GM12878 (cell line): ENCODE measurements at regions not wholly inside any gene's neighbourhood (a gene's known extent, or its start where the extent isn't known, plus 50 kb on each side); places are given as distances from the start of the nearest gene placed in this dataset.

Experiments used
- ATAC-seq: fragments of 200-7000 bp; cut with Tn5 transposase; 3 replicates; pipeline ENCODE4 v1.9.1; 2020; ENCODE audit warnings: mild to moderate bottlenecking, moderate library complexity
- BruUV-seq: library from RNA; stranded (reverse); fragments of 400-500 nt; replicated peaks from 2 replicates; lab custom pipeline; 2021; lab: Mats Ljungman, UMichigan
- CTCF ChIA-PET: fragments of 300-600 bp; sonication (Branson Sonifier 250); formaldehyde crosslinking; extraction: SDS; loops from one replicate; lab custom pipeline; 2021; ENCODE audit warnings: inconsistent platforms; lab: Yijun Ruan, JAX
- POLR2A ChIA-PET: fragments of 350-600 bp; formaldehyde crosslinking; extraction: SDS; loops from one replicate; lab custom pipeline; 2021; ENCODE audit warnings: inconsistent platforms; lab: Charles Lee
- RAD21 ChIA-PET: fragments of 300-600 bp; sonication (Branson Sonifier 250); formaldehyde crosslinking; loops from one replicate; lab custom pipeline; 2023; ENCODE audit warnings: antibody characterized with exemption; ENCODE audit not compliant: unreplicated experiment; lab: Charles Lee
- SMC1A ChIA-PET: fragments of 300-600 bp; sonication (Branson Sonifier 250); formaldehyde crosslinking; loops from one replicate; lab custom pipeline; 2023; ENCODE audit not compliant: unreplicated experiment, uncharacterized antibody; lab: Charles Lee
- DNase-seq: peaks from one replicate; pipeline ENCODE4 v3.0.0-alpha.2; 2011; ENCODE audit warnings: low read depth, low spot score
- FAIRE-seq: peaks from 3 replicates; lab custom pipeline; 2011; peaks lifted over from hg19 to GRCh38; lab: Jason Lieb, UNC
- H2AFZ ChIP-seq: 2 replicates; pipeline ENCODE4 v1.6.0; 2011; ENCODE audit warnings: low read depth, low read length, control low read depth; ENCODE audit not compliant: control insufficient read depth
- H3K27ac ChIP-seq: 2 replicates; pipeline ENCODE4 v1.5.1; 2011; ENCODE audit warnings: control low read depth; ENCODE audit not compliant: control insufficient read depth, insufficient read depth
- H3K27me3 ChIP-seq, 2 experiments: replicated peaks in 1 of 2; 2 replicates each; pipeline versions ENCODE4 v1.6.0 to v1.6.1; 2011; ENCODE audit warnings: low read length in 1 of 2; ENCODE audit not compliant: control insufficient read depth in 2 of 2, insufficient read depth in 2 of 2
- H3K36me3 ChIP-seq, 2 experiments: 2 replicates each; pipeline ENCODE4 v1.5.1; 2011; ENCODE audit warnings: low read length in 1 of 2; ENCODE audit not compliant: control insufficient read depth in 2 of 2, insufficient read depth in 2 of 2
- H3K4me1 ChIP-seq: 2 replicates; pipeline ENCODE4 v1.6.1; 2011; ENCODE audit warnings: mild to moderate bottlenecking, low read length, moderate library complexity, mixed read lengths; ENCODE audit not compliant: control insufficient read depth, insufficient read depth
- H3K4me2 ChIP-seq: 2 replicates; pipeline ENCODE4 v1.6.0; 2011; ENCODE audit warnings: control low read depth; ENCODE audit not compliant: control insufficient read depth, insufficient read depth
- H3K4me3 ChIP-seq: fragments of 200-600 bp; sonication (generic); 2 replicates; pipeline ENCODE4 v1.5.1; 2016
- H3K79me2 ChIP-seq: 2 replicates; pipeline ENCODE4 v1.6.0; 2011; ENCODE audit warnings: low read length; ENCODE audit not compliant: control insufficient read depth, insufficient read depth
- H3K9ac ChIP-seq: 2 replicates; pipeline ENCODE4 v1.8.0; 2011; ENCODE audit warnings: low read length, control low read depth, mixed read lengths; ENCODE audit not compliant: control insufficient read depth, insufficient read depth
- H3K9me3 ChIP-seq: replicated peaks from 3 replicates; pipeline ENCODE4 v1.5.1; 2011; ENCODE audit warnings: mild to moderate bottlenecking, low read length; ENCODE audit not compliant: control insufficient read depth, insufficient read depth
- H4K20me1 ChIP-seq: 2 replicates; pipeline ENCODE4 v1.6.0; 2011; ENCODE audit not compliant: control insufficient read depth, insufficient read depth
- BRCA1 ChIP-seq: IDR thresholded peaks from 2 replicates; pipeline ENCODE4 v1.6.1; 2011; ENCODE audit warnings: low read depth, low read length, improper control_type of control experiment
- CBFB ChIP-seq: IDR thresholded peaks from 2 replicates; pipeline ENCODE4 v1.6.1; 2016; ENCODE audit warnings: antibody characterized with exemption, low read depth
- CEBPZ ChIP-seq: fragments of 150-350 bp; IDR thresholded peaks from 2 replicates; pipeline ENCODE4 v1.6.1; 2016; ENCODE audit warnings: low read depth, low read length
- EZH2 ChIP-seq: IDR thresholded peaks from 2 replicates; pipeline ENCODE4 v1.6.1; 2012; ENCODE audit warnings: low read depth, mild to moderate bottlenecking, control low read depth, inconsistent platforms, low read length, borderline replicate concordance; ENCODE audit not compliant: control insufficient read depth
- GABPA ChIP-seq: IDR thresholded peaks from 2 replicates; pipeline ENCODE4 v1.6.1; 2014; ENCODE audit warnings: antibody characterized with exemption, low read depth, mild to moderate bottlenecking, inconsistent platforms
- NFYA ChIP-seq: IDR thresholded peaks from 2 replicates; pipeline ENCODE4 v1.6.1; 2011; ENCODE audit warnings: low read depth, mild to moderate bottlenecking, low read length, improper control_type of control experiment, borderline replicate concordance
- PML ChIP-seq: IDR thresholded peaks from 2 replicates; pipeline ENCODE4 v1.6.1; 2012; ENCODE audit warnings: low read length, inconsistent platforms
- TARDBP ChIP-seq: IDR thresholded peaks from 2 replicates; pipeline ENCODE4 v1.6.1; 2016; ENCODE audit warnings: borderline replicate concordance
- ZBED1 ChIP-seq: IDR thresholded peaks from 2 replicates; pipeline ENCODE4 v1.6.1; 2016; ENCODE audit warnings: borderline replicate concordance
- ZNF217 ChIP-seq: fragments of 450-650 bp; IDR thresholded peaks from 2 replicates; pipeline ENCODE4 v1.6.1; 2017; ENCODE audit warnings: antibody characterized with exemption, mild to moderate bottlenecking
- ZNF592 ChIP-seq: fragments of 450-650 bp; IDR thresholded peaks from 2 replicates; pipeline ENCODE4 v1.6.1; 2017; ENCODE audit warnings: mild to moderate bottlenecking, moderate library complexity
- WGBS: methylation state at CpG from one replicate; pipeline ENCODE4 v1.1.6; 2016; ENCODE audit warnings: low lambda C conversion rate; ENCODE audit not compliant: insufficient replicate concordance, insufficient coverage; ENCODE audit errors: missing lambda C conversion rate; 5-methylcytosine and 5-hydroxymethylcytosine counted together
- in situ Hi-C: fragments of 300-500 bp; cut with MboI; formaldehyde crosslinking; loops from 9 replicates; pipeline ENCODE4 v1.14.3; 2018; ENCODE audit warnings: mixed read lengths
- intact Hi-C: fragments of 100-400 bp; cut with micrococcal nuclease; formaldehyde crosslinking; loops from one replicate; pipeline ENCODE4 v1.14.2; 2022; ENCODE audit not compliant: unreplicated experiment

- TF ChIP-seq ZNF592 = no peak
- no peak for TF ChIP-seq CEBPZ
- no peak for TF ChIP-seq ZBED1
- no peak for TF ChIP-seq PML
- TF ChIP-seq TARDBP = no peak
Observed at GRCh38 chr21:27808923-27809322, 842.0 kb upstream of the ADAMTS5 start (continued).

GRCh38 chr21:27807596-27807995 lies 840.7 kb upstream of the ADAMTS5 start:
- POLR2A ChIA-PET = no interaction called here
- RAD21 ChIA-PET = no interaction called here
- Histone ChIP-seq H3K36me3 (no peaks in the 10 kb centered on the region), H3K9me3 (no peaks in the 10 kb centered on the region; the same call in 2 of the 3 replicates), H3K79me2 (no peaks in the 10 kb centered on the region), H3K27ac (no peak overlapping the region), H3K4me3 (no peak overlapping the region), H3K4me2 (no peak overlapping the region), H3K9ac (no peak overlapping the region), H4K20me1 (no peaks in the 10 kb centered on the region), H3K4me1 (no peaks in the 10 kb centered on the region), H3K27me3 (no peaks in the 10 kb centered on the region), H2AFZ (no peak overlapping the region)
- DNase-seq (no peak), FAIRE-seq (no peak), ATAC-seq (no peak)
- in situ Hi-C loops (no loop called here), intact Hi-C loops (no loop called here)
- SMC1A ChIA-PET = interaction anchor here (0.6 kb wide), 1 partner anchor 12 kb away, joined by 3 read pairs; no protein-coding TSS in a partner anchor
- BruUV-seq = no TSS peak
- CTCF ChIA-PET = no interaction called here
- WGBS = 26% methylated on average over 4 of the region's 4 CpGs
- TF ChIP-seq BRCA1 (no peak), NFYA (no peak), GABPA (no peak), ZNF592 (no peak), CBFB (no peak), EZH2 (no peak), ZNF217 (no peak)
